Loucy (cell line): ENCODE measurements at regions not wholly inside any gene's neighbourhood (a gene's known extent, or its start where the extent isn't known, plus 50 kb on each side); places are given as distances from the start of the nearest gene placed in this dataset.

ENCODE experiments used
- CTCF ChIP-seq: fragments of 200-600 bp; sonication (generic); conservative IDR thresholded peaks from 2 replicates; pipeline ENCODE4 v1.5.1; 2014; ENCODE audit warnings: mild to moderate bottlenecking, antibody characterized with exemption, low read length
- EZH2phosphoT487 ChIP-seq: fragments of 200-600 bp; IDR thresholded peaks from 2 replicates; pipeline ENCODE4 v1.6.1; 2018; ENCODE audit warnings: antibody characterized with exemption, mild to moderate bottlenecking, moderate library complexity, borderline replicate concordance

- TF ChIP-seq CTCF = no peak
- TF ChIP-seq EZH2phosphoT487 = no peak
Observed at GRCh38 chr6:153957394-153957793, 81.6 kb upstream of the OPRM1 start.
